PC-3 (cell line): ENCODE measurements at regions not wholly inside any gene's neighbourhood (a gene's known extent, or its start where the extent isn't known, plus 50 kb on each side); places are given as distances from the start of the nearest gene placed in this dataset.

Source experiments
- EZH2 ChIP-seq: fragments of 300-600 bp; sonication (generic); IDR thresholded peaks from one replicate; pipeline ENCODE4 v1.6.1; 2017; ENCODE audit warnings: antibody characterized with exemption, mild to moderate bottlenecking, low read length; ENCODE audit not compliant: unreplicated experiment
- EZH2phosphoT487 ChIP-seq: fragments of 300-600 bp; sonication (generic); IDR thresholded peaks from 2 replicates; pipeline ENCODE4 v1.6.1; 2018; ENCODE audit warnings: mild to moderate bottlenecking, antibody characterized with exemption, low read length, borderline replicate concordance
- TF ChIP-seq, protein P1 (sequence below): fragments of 300-600 bp; sonication (generic); conservative IDR thresholded peaks from 2 replicates; pipeline ENCODE4 v1.5.1; 2017; ENCODE audit warnings: antibody characterized with exemption, low read depth, mild to moderate bottlenecking, low read length

DNA sequence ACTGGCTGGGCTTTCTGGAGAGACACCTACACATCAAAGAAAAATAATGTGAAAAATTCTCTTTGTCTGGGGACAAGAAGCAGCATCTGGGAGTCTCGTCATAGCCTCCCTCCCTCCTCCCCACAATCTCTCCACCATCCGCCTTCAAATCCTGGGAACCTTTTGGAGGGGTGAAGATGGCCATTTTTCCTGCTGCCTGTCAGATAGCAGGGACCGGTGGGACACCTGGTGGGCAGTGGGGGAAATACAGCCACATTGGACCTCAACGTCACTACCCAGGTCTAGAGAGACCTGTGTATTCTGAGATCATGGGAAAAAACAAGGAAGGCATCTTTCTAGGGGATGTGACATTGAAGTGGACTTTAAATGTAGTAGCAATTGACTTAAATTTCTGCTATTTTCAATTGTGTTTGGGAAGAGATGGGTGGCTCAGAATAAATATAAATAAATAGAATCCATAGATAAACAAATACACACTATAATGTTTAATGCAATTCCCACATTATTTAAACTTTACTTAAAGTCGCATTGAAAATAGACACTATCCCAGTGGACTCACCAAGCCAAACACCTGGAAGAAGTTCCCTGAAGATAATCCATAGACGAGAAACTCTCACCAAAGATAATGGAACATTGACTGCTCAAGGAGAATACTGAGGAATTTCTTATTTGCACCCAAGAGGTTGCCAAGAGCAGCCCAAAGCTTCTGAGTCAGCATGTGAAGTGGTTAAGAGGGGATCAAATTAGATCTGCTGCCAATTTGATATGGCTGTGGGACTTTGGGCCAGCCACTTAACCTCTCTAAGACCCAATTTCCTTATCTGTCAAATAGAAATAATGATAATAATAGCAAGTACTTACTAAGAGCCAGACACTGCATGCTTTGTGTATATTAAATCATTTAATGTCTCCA is 147.6 kb upstream of the CAMK1G start:
- TF ChIP-seq, protein P1, sequence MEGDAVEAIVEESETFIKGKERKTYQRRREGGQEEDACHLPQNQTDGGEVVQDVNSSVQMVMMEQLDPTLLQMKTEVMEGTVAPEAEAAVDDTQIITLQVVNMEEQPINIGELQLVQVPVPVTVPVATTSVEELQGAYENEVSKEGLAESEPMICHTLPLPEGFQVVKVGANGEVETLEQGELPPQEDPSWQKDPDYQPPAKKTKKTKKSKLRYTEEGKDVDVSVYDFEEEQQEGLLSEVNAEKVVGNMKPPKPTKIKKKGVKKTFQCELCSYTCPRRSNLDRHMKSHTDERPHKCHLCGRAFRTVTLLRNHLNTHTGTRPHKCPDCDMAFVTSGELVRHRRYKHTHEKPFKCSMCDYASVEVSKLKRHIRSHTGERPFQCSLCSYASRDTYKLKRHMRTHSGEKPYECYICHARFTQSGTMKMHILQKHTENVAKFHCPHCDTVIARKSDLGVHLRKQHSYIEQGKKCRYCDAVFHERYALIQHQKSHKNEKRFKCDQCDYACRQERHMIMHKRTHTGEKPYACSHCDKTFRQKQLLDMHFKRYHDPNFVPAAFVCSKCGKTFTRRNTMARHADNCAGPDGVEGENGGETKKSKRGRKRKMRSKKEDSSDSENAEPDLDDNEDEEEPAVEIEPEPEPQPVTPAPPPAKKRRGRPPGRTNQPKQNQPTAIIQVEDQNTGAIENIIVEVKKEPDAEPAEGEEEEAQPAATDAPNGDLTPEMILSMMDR: peak; percentile 98
- TF ChIP-seq EZH2 (no peak), EZH2phosphoT487 (no peak)
